Gastroesophageal sphincter (tissue), 3 donors: ENCODE measurements at regions not wholly inside any gene's neighbourhood (a gene's known extent, or its start where the extent isn't known, plus 50 kb on each side); places are given as distances from the start of the nearest gene placed in this dataset.

ENCODE experiments used
- CTCF ChIP-seq, 4 experiments: fragments of 200-600 bp in 2 of 4; fragments of 450-650 bp in 2 of 4; sonication (generic) in 1 of 4; IDR thresholded peaks; one replicate each; pipeline ENCODE4 v1.5.1; 2017 to 2019; ENCODE audit warnings: antibody characterized with exemption in 4 of 4, mild to moderate bottlenecking in 2 of 4, moderate library complexity in 2 of 4
- POLR2A ChIP-seq, 2 donors: fragments of 450-650 bp; IDR thresholded peaks; one replicate each; pipeline ENCODE4 v1.6.1; 2017; ENCODE audit warnings: antibody characterized with exemption in 2 of 2, mild to moderate bottlenecking in 2 of 2, moderate library complexity in 1 of 2
- POLR2AphosphoS5 ChIP-seq: sonication (generic); formaldehyde crosslinking; IDR thresholded peaks from one replicate; pipeline ENCODE4 v1.6.1; 2017; ENCODE audit warnings: antibody characterized with exemption

GRCh38 chr2:177075254-177075653 lies 137.3 kb upstream of the HNRNPA3 start:
- TF ChIP-seq CTCF (IDR thresholded peaks at IDR 0.05) (no peak), POLR2AphosphoS5 (no peak), POLR2A (IDR thresholded peaks at IDR 0.05) (no peak)
